Stomach (tissue), 8 donors: ENCODE measurements at regions not wholly inside any gene's neighbourhood (a gene's known extent, or its start where the extent isn't known, plus 50 kb on each side); places are given as distances from the start of the nearest gene placed in this dataset.

Experiments
- DNase-seq, 2 donors: peaks; one replicate each; pipeline versions ENCODE4 v3.0.0 to v3.0.0-alpha.2; 2013 to 2019
- H3K27ac ChIP-seq, 5 donors: fragments of 200-600 bp in 4 of 5; sonication (generic) in 4 of 5; one replicate each; pipeline ENCODE4 v1.5.1; 2013 to 2019; ENCODE audit warnings: mild to moderate bottlenecking in 1 of 5, moderate library complexity in 1 of 5
- H3K27me3 ChIP-seq, 3 donors: fragments of 200-600 bp; sonication (generic); one replicate each; pipeline ENCODE4 v1.5.1; 2017 to 2019; ENCODE audit warnings: mixed run types in 1 of 3
- H3K36me3 ChIP-seq, 4 donors: fragments of 200-600 bp; sonication (generic); 1 replicate in 3 of 4; 2 replicates in 1 of 4; pipeline ENCODE4 v1.5.1; 2016 to 2019
- H3K4me1 ChIP-seq, 4 donors: fragments of 200-600 bp; sonication (generic); one replicate each; pipeline ENCODE4 v1.5.1; 2016 to 2019
- H3K4me3 ChIP-seq, 4 donors: fragments of 200-600 bp; sonication (generic) in 3 of 4; one replicate each; pipeline ENCODE4 v1.5.1; 2016 to 2019; ENCODE audit warnings: mild to moderate bottlenecking in 1 of 4
- H3K9me3 ChIP-seq, 4 donors: fragments of 200-600 bp; sonication (generic); one replicate each; pipeline ENCODE4 v1.5.1; 2016 to 2019
- CTCF ChIP-seq, 7 experiments: fragments of 450-650 bp in 4 of 7; fragments of 200-600 bp in 3 of 7; sonication (generic) in 3 of 7; IDR thresholded peaks; one replicate each; pipeline ENCODE4 v1.5.1; 2016 to 2019; ENCODE audit warnings: antibody characterized with exemption in 7 of 7, control low read depth in 2 of 7, mild to moderate bottlenecking in 1 of 7
- EP300 ChIP-seq: sonication (generic); formaldehyde crosslinking; IDR thresholded peaks from one replicate; pipeline ENCODE4 v1.6.1; 2017; ENCODE audit warnings: antibody characterized with exemption
- POLR2A ChIP-seq, 4 donors: fragments of 450-650 bp; IDR thresholded peaks; one replicate each; pipeline ENCODE4 v1.6.1; 2016; ENCODE audit warnings: antibody characterized with exemption in 4 of 4, control low read depth in 2 of 4, mild to moderate bottlenecking in 1 of 4, moderate library complexity in 1 of 4
- POLR2AphosphoS5 ChIP-seq, 3 donors: sonication (generic); formaldehyde crosslinking; IDR thresholded peaks; one replicate each; pipeline ENCODE4 v1.6.1; 2016; ENCODE audit warnings: antibody characterized with exemption in 3 of 3
- WGBS, 5 donors: extraction: QIAGEN DNeasy Blood & Tissue Kit in 3 of 5; methylation state at CpG; one replicate each; pipeline versions ENCODE4 v1.1.5 to v1.1.7; 2013 to 2018; 5-methylcytosine and 5-hydroxymethylcytosine counted together
- intact Hi-C: fragments of 100-400 bp; cut with DNase I; formaldehyde crosslinking; loops from one replicate; pipeline ENCODE4 v1.15.1; 2023; ENCODE audit warnings: low total_unique reads
- donor health status: healthy with polysubstance abuse.
- donor health status: Bipolar disorder and iron deficiency.
- donor health status: healthy.

- Histone ChIP-seq H3K4me1 (no peaks in the 10 kb centered on the region), H3K4me3 (no peak overlapping the region), H3K27ac (no peak overlapping the region), H3K36me3 (no peaks in the 10 kb centered on the region), H3K27me3 (no peaks in the 10 kb centered on the region), H3K9me3 (no peaks in the 10 kb centered on the region)
- no peak for TF ChIP-seq CTCF (IDR thresholded peaks at IDR 0.05)
- no peak for TF ChIP-seq POLR2A (IDR thresholded peaks at IDR 0.05)
- TF ChIP-seq EP300 = no peak
- no peak for TF ChIP-seq POLR2AphosphoS5 (IDR thresholded peaks at IDR 0.05)
- no peak for DNase-seq
- intact Hi-C loops = no loop called here
Observed at GRCh38 chr2:12296915-12297314, 419.8 kb upstream of the TRIB2 start.

- intact Hi-C loops = no loop called here
- 90 to 94% (median 94%) methylated on average over 2 of the region's 2 CpGs for WGBS, 5 donors
- TF ChIP-seq POLR2AphosphoS5 (IDR thresholded peaks at IDR 0.05) = no peak
- no peak for TF ChIP-seq POLR2A (IDR thresholded peaks at IDR 0.05)
- no peak for TF ChIP-seq CTCF (IDR thresholded peaks at IDR 0.05)
- no peak for TF ChIP-seq EP300
Observed at GRCh38 chr2:12298352-12298751, 418.4 kb upstream of the TRIB2 start.

GRCh38 chr2:12299431-12299830, 417.3 kb upstream of the TRIB2 start:
- H3K36me3 ChIP-seq = no peaks in the 10 kb centered on the region
- H3K9me3 ChIP-seq = no peaks in the 10 kb centered on the region
- peaks cover 0 to 4% (median 1%) of the 10 kb centered on the region in 4 donors for H3K4me1 ChIP-seq
- intact Hi-C loops = no loop called here
- H3K27me3 ChIP-seq = no peaks in the 10 kb centered on the region
- TF ChIP-seq CTCF (IDR thresholded peaks at IDR 0.05) (no peak), POLR2A (IDR thresholded peaks at IDR 0.05) (no peak), EP300 (no peak), POLR2AphosphoS5 (IDR thresholded peaks at IDR 0.05) (no peak)
- no peak for DNase-seq
- no peak overlapping the region for H3K27ac ChIP-seq
- no peak overlapping the region for H3K4me3 ChIP-seq
- 64 to 86% (median 79%) methylated on average over 1 of the region's 1 CpG for WGBS, 5 donors

More at GRCh38 chr2:12298352-12298751, 418.4 kb upstream of the TRIB2 start:
- Histone ChIP-seq H3K36me3 (no peaks in the 10 kb centered on the region), H3K27ac (no peak overlapping the region), H3K4me3 (no peak overlapping the region), H3K27me3 (no peaks in the 10 kb centered on the region), H3K4me1 (no peaks in the 10 kb centered on the region), H3K9me3 (no peaks in the 10 kb centered on the region)
- no peak for DNase-seq

GRCh38 chr2:12300019-12300602, 416.6 kb upstream of the TRIB2 start:
- no peaks in the 10 kb centered on the region for H3K36me3 ChIP-seq
- TF ChIP-seq POLR2A (IDR thresholded peaks at IDR 0.05) (no peak), EP300 (no peak), CTCF (IDR thresholded peaks at IDR 0.05) (no peak), POLR2AphosphoS5 (IDR thresholded peaks at IDR 0.05) (no peak)
- H3K4me3 ChIP-seq = no peak overlapping the region
- H3K27ac ChIP-seq = no peak overlapping the region
- WGBS, 5 donors = 66 to 80% (median 73%) methylated on average over 4 of the region's 4 CpGs
- H3K9me3 ChIP-seq = no peaks in the 10 kb centered on the region
- intact Hi-C loops = no loop called here
- peaks cover 0 to 9% (median 2%) of the 10 kb centered on the region in 4 donors for H3K4me1 ChIP-seq
- H3K27me3 ChIP-seq = no peaks in the 10 kb centered on the region
- no peak for DNase-seq
